GM12878 (cell line): ENCODE measurements at regions not wholly inside any gene's neighbourhood (a gene's known extent, or its start where the extent isn't known, plus 50 kb on each side); places are given as distances from the start of the nearest gene placed in this dataset.

Experiments
- ATAC-seq: fragments of 200-7000 bp; cut with Tn5 transposase; 3 replicates; pipeline ENCODE4 v1.9.1; 2020; ENCODE audit warnings: mild to moderate bottlenecking, moderate library complexity
- BruUV-seq: library from RNA; stranded (reverse); fragments of 400-500 nt; replicated peaks from 2 replicates; lab custom pipeline; 2021; lab: Mats Ljungman, UMichigan
- CTCF ChIA-PET: fragments of 300-600 bp; sonication (Branson Sonifier 250); formaldehyde crosslinking; extraction: SDS; loops from one replicate; lab custom pipeline; 2021; ENCODE audit warnings: inconsistent platforms; lab: Yijun Ruan, JAX
- POLR2A ChIA-PET: fragments of 350-600 bp; formaldehyde crosslinking; extraction: SDS; loops from one replicate; lab custom pipeline; 2021; ENCODE audit warnings: inconsistent platforms; lab: Charles Lee
- RAD21 ChIA-PET: fragments of 300-600 bp; sonication (Branson Sonifier 250); formaldehyde crosslinking; loops from one replicate; lab custom pipeline; 2023; ENCODE audit warnings: antibody characterized with exemption; ENCODE audit not compliant: unreplicated experiment; lab: Charles Lee
- SMC1A ChIA-PET: fragments of 300-600 bp; sonication (Branson Sonifier 250); formaldehyde crosslinking; loops from one replicate; lab custom pipeline; 2023; ENCODE audit not compliant: unreplicated experiment, uncharacterized antibody; lab: Charles Lee
- DNase-seq: peaks from one replicate; pipeline ENCODE4 v3.0.0-alpha.2; 2011; ENCODE audit warnings: low read depth, low spot score
- FAIRE-seq: peaks from 3 replicates; lab custom pipeline; 2011; peaks lifted over from hg19 to GRCh38; lab: Jason Lieb, UNC
- H2AFZ ChIP-seq: 2 replicates; pipeline ENCODE4 v1.6.0; 2011; ENCODE audit warnings: low read depth, low read length, control low read depth; ENCODE audit not compliant: control insufficient read depth
- H3K27ac ChIP-seq: 2 replicates; pipeline ENCODE4 v1.5.1; 2011; ENCODE audit warnings: control low read depth; ENCODE audit not compliant: control insufficient read depth, insufficient read depth
- H3K27me3 ChIP-seq, 2 experiments: replicated peaks in 1 of 2; 2 replicates each; pipeline versions ENCODE4 v1.6.0 to v1.6.1; 2011; ENCODE audit warnings: low read length in 1 of 2; ENCODE audit not compliant: control insufficient read depth in 2 of 2, insufficient read depth in 2 of 2
- H3K36me3 ChIP-seq, 2 experiments: 2 replicates each; pipeline ENCODE4 v1.5.1; 2011; ENCODE audit warnings: low read length in 1 of 2; ENCODE audit not compliant: control insufficient read depth in 2 of 2, insufficient read depth in 2 of 2
- H3K4me1 ChIP-seq: 2 replicates; pipeline ENCODE4 v1.6.1; 2011; ENCODE audit warnings: mild to moderate bottlenecking, low read length, moderate library complexity, mixed read lengths; ENCODE audit not compliant: control insufficient read depth, insufficient read depth
- H3K4me2 ChIP-seq: 2 replicates; pipeline ENCODE4 v1.6.0; 2011; ENCODE audit warnings: control low read depth; ENCODE audit not compliant: control insufficient read depth, insufficient read depth
- H3K4me3 ChIP-seq: fragments of 200-600 bp; sonication (generic); 2 replicates; pipeline ENCODE4 v1.5.1; 2016
- H3K79me2 ChIP-seq: 2 replicates; pipeline ENCODE4 v1.6.0; 2011; ENCODE audit warnings: low read length; ENCODE audit not compliant: control insufficient read depth, insufficient read depth
- H3K9ac ChIP-seq: 2 replicates; pipeline ENCODE4 v1.8.0; 2011; ENCODE audit warnings: low read length, control low read depth, mixed read lengths; ENCODE audit not compliant: control insufficient read depth, insufficient read depth
- H3K9me3 ChIP-seq: replicated peaks from 3 replicates; pipeline ENCODE4 v1.5.1; 2011; ENCODE audit warnings: mild to moderate bottlenecking, low read length; ENCODE audit not compliant: control insufficient read depth, insufficient read depth
- H4K20me1 ChIP-seq: 2 replicates; pipeline ENCODE4 v1.6.0; 2011; ENCODE audit not compliant: control insufficient read depth, insufficient read depth
- BCL11A ChIP-seq: IDR thresholded peaks from 2 replicates; pipeline ENCODE4 v1.6.1; 2011; ENCODE audit warnings: low read depth, low read length
- BCLAF1 ChIP-seq: fragments of 450-650 bp; IDR thresholded peaks from 2 replicates; pipeline ENCODE4 v1.6.1; 2017; ENCODE audit warnings: antibody characterized with exemption, mild to moderate bottlenecking, moderate library complexity
- CTCF ChIP-seq, 3 experiments: IDR thresholded peaks in 2 of 3; conservative IDR thresholded peaks in 1 of 3; 2 replicates each; pipeline ENCODE4 v1.5.1; 2011; ENCODE audit warnings: low read depth in 3 of 3, low read length in 3 of 3, mild to moderate bottlenecking in 3 of 3, control low read depth in 2 of 3, moderate library complexity in 2 of 3, inconsistent platforms in 1 of 3, mixed read lengths in 1 of 3; ENCODE audit not compliant: control insufficient read depth in 2 of 3, insufficient read depth in 1 of 3; ENCODE audit errors: extremely low read depth in 1 of 3
- FOS ChIP-seq: IDR thresholded peaks from 3 replicates; pipeline ENCODE4 v1.6.1; 2011; ENCODE audit warnings: borderline replicate concordance; ENCODE audit not compliant: insufficient read length; ENCODE audit errors: extremely low read depth
- JUND ChIP-seq: IDR thresholded peaks from 2 replicates; pipeline ENCODE4 v1.6.1; 2012; ENCODE audit warnings: low read depth, mild to moderate bottlenecking, low read length, improper control_type of control experiment, moderate library complexity
- KDM1A ChIP-seq: fragments of 200-600 bp; sonication (generic); IDR thresholded peaks from 2 replicates; pipeline ENCODE4 v1.6.1; 2016; ENCODE audit warnings: borderline replicate concordance
- MEF2B ChIP-seq: fragments of 450-650 bp; IDR thresholded peaks from 2 replicates; pipeline ENCODE4 v1.6.1; 2018; ENCODE audit warnings: mild to moderate bottlenecking, moderate library complexity; ENCODE audit not compliant: partially characterized antibody, poor library complexity, severe bottlenecking
- MXI1 ChIP-seq: fragments of 150-350 bp; IDR thresholded peaks from 2 replicates; pipeline ENCODE4 v1.6.1; 2011; ENCODE audit warnings: low read depth, mild to moderate bottlenecking, inconsistent platforms, low read length, improper control_type of control experiment
- MYC ChIP-seq: IDR thresholded peaks from 2 replicates; pipeline ENCODE4 v1.6.1; 2011; ENCODE audit warnings: mild to moderate bottlenecking, low read length, moderate library complexity, inconsistent platforms; ENCODE audit not compliant: insufficient read depth, insufficient replicate concordance, insufficient read length, severe bottlenecking
- NFIC ChIP-seq: IDR thresholded peaks from 2 replicates; pipeline ENCODE4 v1.6.1; 2012; ENCODE audit warnings: low read depth, mild to moderate bottlenecking, inconsistent platforms, low read length, moderate library complexity
- POLR2A ChIP-seq: IDR thresholded peaks from 2 replicates; pipeline ENCODE4 v1.6.1; 2011; ENCODE audit warnings: low read depth, mild to moderate bottlenecking, low read length
- RAD21 ChIP-seq: IDR thresholded peaks from 2 replicates; pipeline ENCODE4 v1.6.1; 2011; ENCODE audit warnings: mild to moderate bottlenecking, low read depth, low read length, moderate library complexity; ENCODE audit not compliant: insufficient read depth
- SIN3A ChIP-seq: IDR thresholded peaks from 2 replicates; pipeline ENCODE4 v1.6.1; 2012; ENCODE audit warnings: low read depth, low read length, improper control_type of control experiment
- SMAD1 ChIP-seq: fragments of 450-650 bp; IDR thresholded peaks from 2 replicates; pipeline ENCODE4 v1.6.1; 2018; ENCODE audit warnings: mild to moderate bottlenecking, low read depth; ENCODE audit not compliant: partially characterized antibody
- SRF ChIP-seq, 2 experiments: IDR thresholded peaks; 2 replicates each; pipeline ENCODE4 v1.6.1; 2011; ENCODE audit warnings: low read depth in 2 of 2, low read length in 2 of 2, mild to moderate bottlenecking in 1 of 2, moderate library complexity in 1 of 2
- TBL1XR1 ChIP-seq: IDR thresholded peaks from 2 replicates; pipeline ENCODE4 v1.6.1; 2012; ENCODE audit warnings: low read depth, low read length, improper control_type of control experiment
- TCF7 ChIP-seq: IDR thresholded peaks from 2 replicates; pipeline ENCODE4 v1.6.1; 2014; ENCODE audit warnings: antibody characterized with exemption, borderline replicate concordance
- ZNF217 ChIP-seq: fragments of 450-650 bp; IDR thresholded peaks from 2 replicates; pipeline ENCODE4 v1.6.1; 2017; ENCODE audit warnings: antibody characterized with exemption, mild to moderate bottlenecking
- ZNF622 ChIP-seq: fragments of 450-650 bp; IDR thresholded peaks from 2 replicates; pipeline ENCODE4 v1.6.1; 2017; ENCODE audit warnings: mild to moderate bottlenecking, inconsistent platforms
- ZZZ3 ChIP-seq: IDR thresholded peaks from 2 replicates; pipeline ENCODE4 v1.6.1; 2011; ENCODE audit warnings: low read depth; ENCODE audit not compliant: control insufficient read depth, insufficient read length
- whole genome bisulfite sequencing: methylation state at CpG from one replicate; pipeline ENCODE4 v1.1.6; 2016; ENCODE audit warnings: low lambda C conversion rate; ENCODE audit not compliant: insufficient replicate concordance, insufficient coverage; ENCODE audit errors: missing lambda C conversion rate; 5-methylcytosine and 5-hydroxymethylcytosine counted together
- in situ Hi-C: fragments of 300-500 bp; cut with MboI; formaldehyde crosslinking; loops from 9 replicates; pipeline ENCODE4 v1.14.3; 2018; ENCODE audit warnings: mixed read lengths
- intact Hi-C: fragments of 100-400 bp; cut with micrococcal nuclease; formaldehyde crosslinking; loops from one replicate; pipeline ENCODE4 v1.14.2; 2022; ENCODE audit not compliant: unreplicated experiment

DNA sequence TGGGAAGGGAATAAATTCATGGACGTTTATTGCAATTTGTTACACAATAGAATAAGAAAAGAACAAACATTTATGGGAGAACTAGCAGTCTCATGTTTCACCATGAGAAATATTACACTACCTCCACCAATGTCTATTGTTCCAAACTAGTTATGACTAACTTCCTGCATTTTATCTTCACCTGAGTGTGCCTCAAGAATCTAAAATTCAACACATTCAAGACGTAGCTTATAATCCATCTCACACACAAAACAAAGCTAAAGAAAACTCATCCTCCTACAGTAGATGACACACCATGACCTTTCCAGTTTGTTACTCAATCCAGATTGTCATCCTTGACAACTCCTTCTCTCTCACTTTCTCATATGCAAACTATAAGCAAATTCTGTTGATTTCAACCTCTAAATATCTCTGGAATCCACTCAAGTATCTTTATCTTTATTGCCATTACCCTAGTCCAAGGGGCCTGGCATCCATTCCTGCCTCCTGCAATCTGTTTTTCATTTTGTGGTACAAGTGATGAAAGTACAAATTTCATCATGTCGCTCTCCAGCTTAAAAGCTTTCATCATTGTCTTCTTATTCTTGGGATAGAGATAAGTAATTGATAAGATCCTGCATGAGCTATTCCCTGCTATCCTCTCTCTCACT, 229.9 kb downstream of the NR2F2 start:
- H3K4me1 ChIP-seq: no peaks in the 10 kb centered on the region
- TF ChIP-seq NFIC (no peak), JUND (no peak), ZNF217 (no peak), SMAD1 (no peak), TCF7 (no peak), ZNF622 (no peak), MEF2B (no peak), ZZZ3 (no peak), FOS (no peak), KDM1A (no peak), SRF (IDR thresholded peaks at IDR 0.05; ENCODE audit: low read depth in 2 of 2, low read length in 2 of 2) (no peak), MYC (no peak), BCLAF1 (no peak), MXI1 (no peak), TBL1XR1 (no peak), RAD21 (no peak), POLR2A (no peak), CTCF (IDR thresholded peaks at IDR 0.05 in 2 of 3, conservative IDR thresholded peaks at IDR 0.05 in 1 of 3; ENCODE audit: control insufficient read depth in 2 of 3, extremely low read depth in 1 of 3, insufficient read depth in 1 of 3, low read depth in 3 of 3, low read length in 3 of 3) (no peak), BCL11A (no peak), SIN3A (no peak)
- TF ChIP-seq, all 136 proteins: peak for 0
- Histone ChIP-seq H3K79me2 (no peaks in the 10 kb centered on the region), H3K4me2 (no peak overlapping the region), H3K27ac (no peak overlapping the region), H3K9ac (no peak overlapping the region), H2AFZ (no peak overlapping the region), H3K9me3 (no peaks in the 10 kb centered on the region; the same call in 2 of the 3 replicates), H4K20me1 (no peaks in the 10 kb centered on the region), H3K36me3 (no peaks in the 10 kb centered on the region), H3K27me3 (no peaks in the 10 kb centered on the region), H3K4me3 (no peak overlapping the region)
- in situ Hi-C loops: no loop called here
- CTCF ChIA-PET: interaction anchor here (0.9 to 1.7 kb wide), 4 partner anchors 14 to 211 kb away, joined by 3 to 11 read pairs (median 4); no protein-coding TSS in a partner anchor
- ATAC-seq (no peak), DNase-seq (no peak), FAIRE-seq (no peak)
- intact Hi-C loops: no loop called here
- POLR2A ChIA-PET: no interaction called here
- SMC1A ChIA-PET: interaction anchor here (1.2 to 2.3 kb wide), 5 partner anchors 8 to 60 kb away, joined by 3 to 9 read pairs (median 4); no protein-coding TSS in a partner anchor
- 23% methylated on average over 3 of the region's 3 CpGs for WGBS
- RAD21 ChIA-PET: interaction anchor here (0.6 to 3.7 kb wide), 3 partner anchors 18 to 363 kb away, joined by 3 to 13 read pairs (median 3); no protein-coding TSS in a partner anchor
- BruUV-seq: no TSS peak
